Calu3 (cell line): ENCODE measurements at regions not wholly inside any gene's neighbourhood (a gene's known extent, or its start where the extent isn't known, plus 50 kb on each side); places are given as distances from the start of the nearest gene placed in this dataset.

ENCODE experiments used
- BruUV-seq: library from RNA; stranded (reverse); fragments of 400-500 nt; replicated peaks from 2 replicates; lab custom pipeline; 2021; lab: Mats Ljungman, UMichigan
- CTCF ChIA-PET: fragments of 300-600 bp; sonication (Branson Sonifier 250); formaldehyde crosslinking; loops from one replicate; lab custom pipeline; 2022; ENCODE audit warnings: antibody characterized with exemption; lab: Charles Lee
- DNase-seq: peaks from one replicate; pipeline ENCODE4 v3.0.0; 2022
- H3K27ac Mint-ChIP-seq: one replicate; pipeline ENCODE4 v1.8.0; 2022; ENCODE audit warnings: mixed read lengths; ENCODE audit not compliant: unreplicated experiment
- H3K27me3 Mint-ChIP-seq: one replicate; pipeline ENCODE4 v1.8.0; 2022; ENCODE audit warnings: mixed read lengths; ENCODE audit not compliant: unreplicated experiment
- H3K36me3 Mint-ChIP-seq: one replicate; pipeline ENCODE4 v1.8.0; 2022; ENCODE audit warnings: mild to moderate bottlenecking, moderate library complexity, mixed read lengths; ENCODE audit not compliant: insufficient read depth, unreplicated experiment
- H3K4me1 Mint-ChIP-seq: one replicate; pipeline ENCODE4 v1.8.0; 2022; ENCODE audit warnings: mild to moderate bottlenecking, low read depth, mixed read lengths; ENCODE audit not compliant: unreplicated experiment
- H3K4me3 Mint-ChIP-seq: one replicate; pipeline ENCODE4 v1.8.0; 2022; ENCODE audit warnings: mild to moderate bottlenecking, low read depth, moderate library complexity, mixed read lengths; ENCODE audit not compliant: unreplicated experiment
- H3K9me3 Mint-ChIP-seq: one replicate; pipeline ENCODE4 v1.8.0; 2022; ENCODE audit warnings: low read depth, mixed read lengths; ENCODE audit not compliant: unreplicated experiment
- CTCF ChIP-seq: fragments of 200-600 bp; IDR thresholded peaks from one replicate; pipeline ENCODE4 v1.8.0; 2022; ENCODE audit warnings: antibody characterized with exemption; ENCODE audit not compliant: unreplicated experiment
- intact Hi-C: fragments of 100-400 bp; cut with micrococcal nuclease; formaldehyde crosslinking; loops from one replicate; pipeline ENCODE4 v1.10.0; 2022; ENCODE audit not compliant: unreplicated experiment

- H3K36me3 Mint-ChIP-seq: no peaks in the 10 kb centered on the region
- no peak for DNase-seq
- H3K27ac Mint-ChIP-seq: no peak overlapping the region
- no peak for TF ChIP-seq CTCF
- H3K4me3 Mint-ChIP-seq: no peak overlapping the region
- H3K4me1 Mint-ChIP-seq: no peaks in the 10 kb centered on the region
- H3K27me3 Mint-ChIP-seq: no peaks in the 10 kb centered on the region
- no TSS peak for BruUV-seq
- intact Hi-C loops: no loop called here
- CTCF ChIA-PET: no interaction called here
- H3K9me3 Mint-ChIP-seq: peaks cover 12% of the 10 kb centered on the region
Observed at GRCh38 chr5:3329427-3329826, 266.2 kb upstream of the IRX1 start.

GRCh38 chr5:3326841-3327232 lies 268.8 kb upstream of the IRX1 start:
- no peak for TF ChIP-seq CTCF
- H3K27ac Mint-ChIP-seq: no peak overlapping the region
- no TSS peak for BruUV-seq
- no peaks in the 10 kb centered on the region for H3K4me1 Mint-ChIP-seq
- intact Hi-C loops: no loop called here
- no peak overlapping the region for H3K4me3 Mint-ChIP-seq
- DNase-seq: no peak
- CTCF ChIA-PET: no interaction called here
- no peaks in the 10 kb centered on the region for H3K27me3 Mint-ChIP-seq
- H3K36me3 Mint-ChIP-seq: no peaks in the 10 kb centered on the region
- peaks cover 2% of the 10 kb centered on the region for H3K9me3 Mint-ChIP-seq

GRCh38 chr5:3325972-3326840 lies 269.4 kb upstream of the IRX1 start:
- intact Hi-C loops: no loop called here
- no peaks in the 10 kb centered on the region for H3K36me3 Mint-ChIP-seq
- CTCF ChIA-PET: no interaction called here
- TF ChIP-seq CTCF: no peak
- no peak for DNase-seq
- BruUV-seq: no TSS peak
- H3K4me1 Mint-ChIP-seq: no peaks in the 10 kb centered on the region
- no peak overlapping the region for H3K4me3 Mint-ChIP-seq
- H3K9me3 Mint-ChIP-seq: peaks cover 2% of the 10 kb centered on the region
- no peak overlapping the region for H3K27ac Mint-ChIP-seq
- H3K27me3 Mint-ChIP-seq: no peaks in the 10 kb centered on the region

GRCh38 chr5:3325201-3325971 lies 270.2 kb upstream of the IRX1 start:
- no peak overlapping the region for H3K27ac Mint-ChIP-seq
- intact Hi-C loops: no loop called here
- no TSS peak for BruUV-seq
- no peaks in the 10 kb centered on the region for H3K4me1 Mint-ChIP-seq
- DNase-seq: no peak
- TF ChIP-seq CTCF: no peak
- CTCF ChIA-PET: no interaction called here
- H3K27me3 Mint-ChIP-seq: no peaks in the 10 kb centered on the region
- H3K4me3 Mint-ChIP-seq: no peak overlapping the region
- peaks cover 2% of the 10 kb centered on the region for H3K9me3 Mint-ChIP-seq
- no peaks in the 10 kb centered on the region for H3K36me3 Mint-ChIP-seq
